ENCODE measurements at regions not wholly inside any gene's neighbourhood (a gene's known extent, or its start where the extent isn't known, plus 50 kb on each side); places are given as distances from the start of the nearest gene placed in this dataset.

DNA sequence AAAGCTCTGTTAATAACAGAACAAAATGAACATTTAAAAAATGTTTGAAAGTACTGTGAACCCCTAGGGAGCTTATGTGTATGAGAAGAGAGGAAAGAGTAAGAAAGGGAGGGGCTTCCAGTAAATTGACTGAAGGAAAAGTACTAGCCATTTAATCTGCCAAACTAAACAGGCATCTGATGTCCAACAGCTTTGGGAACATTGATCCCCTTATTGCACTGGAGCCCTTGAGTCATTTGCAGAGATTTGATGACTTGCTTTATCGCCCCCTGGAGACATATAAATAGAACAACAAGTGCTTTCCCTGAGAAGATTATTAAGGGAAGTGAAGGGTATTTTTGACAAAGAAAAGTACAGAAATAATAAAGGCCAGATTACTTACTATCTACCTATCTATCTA, 319.3 kb upstream of the NOVA1 start:
- DNase-seq (ENCODE audit: insufficient read length, low spot score, missing footprints), result no peak

GRCh38 chr14:26925876-26926584, 328.2 kb upstream of the NOVA1 start:
- Histone ChIP-seq H3K79me2 (ENCODE audit: insufficient read depth, low read length) (no peaks in the 10 kb centered on the region), H3K27me3 (ENCODE audit: insufficient read depth, low read length) (no peaks in the 10 kb centered on the region), H3K4me1 (ENCODE audit: insufficient read depth, low read length) (no peaks in the 10 kb centered on the region), H3K27ac (ENCODE audit: low read depth, low read length) (no peak overlapping the region), H3K4me3 (ENCODE audit: insufficient read depth, low read length) (no peak overlapping the region), H2AFZ (ENCODE audit: low read length) (no peak overlapping the region), H4K20me1 (ENCODE audit: insufficient read depth, low read length) (no peaks in the 10 kb centered on the region), H3K9me3 (ENCODE audit: low read depth, low read length) (peaks cover 5% of the 10 kb centered on the region), H3K4me2 (ENCODE audit: insufficient read depth, low read length) (no peak overlapping the region), H3K36me3 (ENCODE audit: insufficient read depth, low read length) (no peaks in the 10 kb centered on the region)
- no peak for DNase-seq (ENCODE audit: insufficient read length, low spot score, missing footprints)
- no peak for TF ChIP-seq CTCF (IDR thresholded peaks at IDR 0.05; ENCODE audit: extremely low read depth, low read depth, low read length)

More for the DNA sequence above, 319.3 kb upstream of the NOVA1 start:
- no peak overlapping the region for H2AFZ ChIP-seq (ENCODE audit: low read length)
- no peak for TF ChIP-seq CTCF (IDR thresholded peaks at IDR 0.05; ENCODE audit: extremely low read depth, low read depth, low read length)
- H3K4me1 ChIP-seq (ENCODE audit: insufficient read depth, low read length), result no peaks in the 10 kb centered on the region
- H3K4me2 ChIP-seq (ENCODE audit: insufficient read depth, low read length), result no peak overlapping the region
- H3K27me3 ChIP-seq (ENCODE audit: insufficient read depth, low read length), result no peaks in the 10 kb centered on the region
- H3K79me2 ChIP-seq (ENCODE audit: insufficient read depth, low read length), result no peaks in the 10 kb centered on the region
- H3K9me3 ChIP-seq (ENCODE audit: low read depth, low read length), result peaks cover 3% of the 10 kb centered on the region
- H3K27ac ChIP-seq (ENCODE audit: low read depth, low read length), result no peak overlapping the region
- H3K4me3 ChIP-seq (ENCODE audit: insufficient read depth, low read length), result no peak overlapping the region
- no peaks in the 10 kb centered on the region for H3K36me3 ChIP-seq (ENCODE audit: insufficient read depth, low read length)
- no peaks in the 10 kb centered on the region for H4K20me1 ChIP-seq (ENCODE audit: insufficient read depth, low read length)

- no peak overlapping the region for H3K27ac ChIP-seq (ENCODE audit: low read depth, low read length)
- H3K9me3 ChIP-seq (ENCODE audit: low read depth, low read length), result peaks cover 5% of the 10 kb centered on the region
- no peaks in the 10 kb centered on the region for H3K4me1 ChIP-seq (ENCODE audit: insufficient read depth, low read length)
- no peak for DNase-seq (ENCODE audit: insufficient read length, low spot score, missing footprints)
- H3K27me3 ChIP-seq (ENCODE audit: insufficient read depth, low read length), result no peaks in the 10 kb centered on the region
- no peaks in the 10 kb centered on the region for H3K36me3 ChIP-seq (ENCODE audit: insufficient read depth, low read length)
- no peak overlapping the region for H2AFZ ChIP-seq (ENCODE audit: low read length)
- TF ChIP-seq CTCF (IDR thresholded peaks at IDR 0.05; ENCODE audit: extremely low read depth, low read depth, low read length), result no peak
- H3K79me2 ChIP-seq (ENCODE audit: insufficient read depth, low read length), result no peaks in the 10 kb centered on the region
- no peak overlapping the region for H3K4me3 ChIP-seq (ENCODE audit: insufficient read depth, low read length)
- H3K4me2 ChIP-seq (ENCODE audit: insufficient read depth, low read length), result no peak overlapping the region
- no peaks in the 10 kb centered on the region for H4K20me1 ChIP-seq (ENCODE audit: insufficient read depth, low read length)
Measured at GRCh38 chr14:26926585-26926984, 328.8 kb upstream of the NOVA1 start.

- no peak for TF ChIP-seq CTCF (IDR thresholded peaks at IDR 0.05; ENCODE audit: extremely low read depth, low read depth, low read length)
- Histone ChIP-seq H3K27ac (ENCODE audit: low read depth, low read length) (no peak overlapping the region), H3K79me2 (ENCODE audit: insufficient read depth, low read length) (no peaks in the 10 kb centered on the region), H4K20me1 (ENCODE audit: insufficient read depth, low read length) (no peaks in the 10 kb centered on the region), H3K4me2 (ENCODE audit: insufficient read depth, low read length) (no peak overlapping the region), H2AFZ (ENCODE audit: low read length) (no peak overlapping the region), H3K27me3 (ENCODE audit: insufficient read depth, low read length) (no peaks in the 10 kb centered on the region), H3K4me3 (ENCODE audit: insufficient read depth, low read length) (no peak overlapping the region), H3K36me3 (ENCODE audit: insufficient read depth, low read length) (no peaks in the 10 kb centered on the region), H3K9me3 (ENCODE audit: low read depth, low read length) (no peaks in the 10 kb centered on the region), H3K4me1 (ENCODE audit: insufficient read depth, low read length) (no peaks in the 10 kb centered on the region)
- no peak for DNase-seq (ENCODE audit: insufficient read length, low spot score, missing footprints)
Measured at GRCh38 chr14:26928019-26928418, 330.2 kb upstream of the NOVA1 start.
